ENCODE measurements at regions not wholly inside any gene's neighbourhood (a gene's known extent, or its start where the extent isn't known, plus 50 kb on each side); places are given as distances from the start of the nearest gene placed in this dataset.
"Not testable (repeated sequence)": the region's sequence is repeated elsewhere in the genome, so short reads cannot be mapped to it uniquely, and the experiment has no call there.

- no peak overlapping the region for H3K4me3 Mint-ChIP-seq
- peaks cover 10% of the 10 kb centered on the region for H3K9me3 Mint-ChIP-seq
- no peak overlapping the region for H3K27ac Mint-ChIP-seq
- H3K4me1 Mint-ChIP-seq (ENCODE audit: low read depth), result no peaks in the 10 kb centered on the region
- no peaks in the 10 kb centered on the region for H3K36me3 Mint-ChIP-seq (ENCODE audit: low read depth)
- no peaks in the 10 kb centered on the region for H3K27me3 Mint-ChIP-seq
- intact Hi-C loops (cut with micrococcal nuclease), result no loop called here
Measured at GRCh38 chr13:107665926-107666458, 549.3 kb downstream of the LIG4 start.

- H3K4me1 Mint-ChIP-seq (ENCODE audit: low read depth), result no peaks in the 10 kb centered on the region
- intact Hi-C loops (cut with micrococcal nuclease), result no loop called here
- H3K36me3 Mint-ChIP-seq (ENCODE audit: low read depth), result no peaks in the 10 kb centered on the region
- H3K4me3 Mint-ChIP-seq, result no peak overlapping the region
- H3K9me3 Mint-ChIP-seq, result no peaks in the 10 kb centered on the region
- H3K27me3 Mint-ChIP-seq, result no peaks in the 10 kb centered on the region
- H3K27ac Mint-ChIP-seq, result no peak overlapping the region
Measured at GRCh38 chr13:107650081-107650701, 565.1 kb downstream of the LIG4 start.

GRCh38 chr13:107649079-107649478 lies 566.3 kb downstream of the LIG4 start:
- Mint-ChIP-seq H3K9me3 (no peaks in the 10 kb centered on the region), H3K4me1 (ENCODE audit: low read depth) (no peaks in the 10 kb centered on the region)

GRCh38 chr13:107644136-107644535 lies 571.2 kb downstream of the LIG4 start:
- Mint-ChIP-seq H3K27ac (no peak overlapping the region), H3K4me1 (ENCODE audit: low read depth) (no peaks in the 10 kb centered on the region), H3K27me3 (no peaks in the 10 kb centered on the region)

More at GRCh38 chr13:107649079-107649478, 566.3 kb downstream of the LIG4 start:
- intact Hi-C loops (cut with micrococcal nuclease), result no loop called here
- Mint-ChIP-seq H3K27ac (no peak overlapping the region), H3K27me3 (no peaks in the 10 kb centered on the region), H3K4me3 (no peak overlapping the region), H3K36me3 (ENCODE audit: low read depth) (no peaks in the 10 kb centered on the region)

GRCh38 chr13:107643615-107644014 lies 571.7 kb downstream of the LIG4 start:
- Mint-ChIP-seq H3K36me3 (ENCODE audit: low read depth) (no peaks in the 10 kb centered on the region), H3K4me1 (ENCODE audit: low read depth) (no peaks in the 10 kb centered on the region), H3K27me3 (no peaks in the 10 kb centered on the region), H3K27ac (no peak overlapping the region), H3K9me3 (no peaks in the 10 kb centered on the region), H3K4me3 (no peak overlapping the region)
- intact Hi-C loops (cut with micrococcal nuclease), result no loop called here

More at GRCh38 chr13:107644136-107644535, 571.2 kb downstream of the LIG4 start:
- H3K4me3 Mint-ChIP-seq, result no peak overlapping the region
- no peaks in the 10 kb centered on the region for H3K36me3 Mint-ChIP-seq (ENCODE audit: low read depth)
- H3K9me3 Mint-ChIP-seq, result no peaks in the 10 kb centered on the region
- intact Hi-C loops (cut with micrococcal nuclease), result no loop called here

- Mint-ChIP-seq H3K36me3 (ENCODE audit: low read depth) (no peaks in the 10 kb centered on the region), H3K4me3 (no peak overlapping the region), H3K4me1 (ENCODE audit: low read depth) (no peaks in the 10 kb centered on the region), H3K27me3 (no peaks in the 10 kb centered on the region), H3K27ac (no peak overlapping the region), H3K9me3 (no peaks in the 10 kb centered on the region)
- intact Hi-C loops (cut with micrococcal nuclease), result no loop called here
Measured at GRCh38 chr13:107642831-107643230, 572.5 kb downstream of the LIG4 start.

GRCh38 chr13:107641574-107641973 lies 573.8 kb downstream of the LIG4 start:
- Mint-ChIP-seq H3K27me3 (no peaks in the 10 kb centered on the region), H3K9me3 (no peaks in the 10 kb centered on the region), H3K36me3 (ENCODE audit: low read depth) (no peaks in the 10 kb centered on the region), H3K4me1 (ENCODE audit: low read depth) (no peaks in the 10 kb centered on the region), H3K27ac (no peak overlapping the region), H3K4me3 (no peak overlapping the region)
- intact Hi-C loops (cut with micrococcal nuclease), result no loop called here

- Mint-ChIP-seq H3K9me3 (no peaks in the 10 kb centered on the region), H3K27ac (no peak overlapping the region), H3K4me1 (ENCODE audit: low read depth) (no peaks in the 10 kb centered on the region), H3K36me3 (ENCODE audit: low read depth) (no peaks in the 10 kb centered on the region), H3K27me3 (no peaks in the 10 kb centered on the region), H3K4me3 (no peak overlapping the region)
- intact Hi-C loops (cut with micrococcal nuclease), result no loop called here
Measured at GRCh38 chr13:107625648-107626047, 589.7 kb downstream of the LIG4 start.

GRCh38 chr13:107617527-107617926 lies 597.8 kb downstream of the LIG4 start:
- Mint-ChIP-seq H3K36me3 (ENCODE audit: low read depth) (no peaks in the 10 kb centered on the region), H3K4me1 (ENCODE audit: low read depth) (no peaks in the 10 kb centered on the region), H3K27ac (no peak overlapping the region), H3K4me3 (no peak overlapping the region), H3K9me3 (peaks cover 7% of the 10 kb centered on the region), H3K27me3 (no peaks in the 10 kb centered on the region)
- intact Hi-C loops (cut with micrococcal nuclease), result no loop called here

- Mint-ChIP-seq H3K27me3 (no peaks in the 10 kb centered on the region), H3K36me3 (ENCODE audit: low read depth) (no peaks in the 10 kb centered on the region), H3K27ac (no peak overlapping the region), H3K4me1 (ENCODE audit: low read depth) (no peaks in the 10 kb centered on the region), H3K4me3 (no peak overlapping the region), H3K9me3 (peaks cover 25% of the 10 kb centered on the region)
- intact Hi-C loops (cut with micrococcal nuclease), result no loop called here
Measured at GRCh38 chr13:107612376-107612775, 603.0 kb downstream of the LIG4 start.

GRCh38 chr13:107608736-107609135 lies 606.6 kb downstream of the LIG4 start:
- H3K4me3 Mint-ChIP-seq, result no peak overlapping the region
- H3K4me1 Mint-ChIP-seq (ENCODE audit: low read depth), result no peaks in the 10 kb centered on the region
- intact Hi-C loops (cut with micrococcal nuclease), result no loop called here
- no peaks in the 10 kb centered on the region for H3K36me3 Mint-ChIP-seq (ENCODE audit: low read depth)
- peaks cover 18% of the 10 kb centered on the region for H3K9me3 Mint-ChIP-seq
- H3K27me3 Mint-ChIP-seq, result no peaks in the 10 kb centered on the region
- no peak overlapping the region for H3K27ac Mint-ChIP-seq

- H3K4me1 Mint-ChIP-seq (ENCODE audit: low read depth), result no peaks in the 10 kb centered on the region
- no peaks in the 10 kb centered on the region for H3K36me3 Mint-ChIP-seq (ENCODE audit: low read depth)
- H3K27me3 Mint-ChIP-seq, result no peaks in the 10 kb centered on the region
- H3K9me3 Mint-ChIP-seq, result peaks cover 19% of the 10 kb centered on the region
- no peak overlapping the region for H3K4me3 Mint-ChIP-seq
- H3K27ac Mint-ChIP-seq, result no peak overlapping the region
- intact Hi-C loops (cut with micrococcal nuclease), result no loop called here
Measured at GRCh38 chr13:107600971-107601370, 614.4 kb downstream of the LIG4 start.

- H3K27ac Mint-ChIP-seq; H3K4me3 Mint-ChIP-seq; H3K9me3 Mint-ChIP-seq; H3K27me3 Mint-ChIP-seq; H3K36me3 Mint-ChIP-seq (ENCODE audit: low read depth); H3K4me1 Mint-ChIP-seq (ENCODE audit: low read depth); intact Hi-C loops (cut with micrococcal nuclease): not testable (repeated sequence)
Measured at GRCh38 chr13:107596306-107596705, 619.0 kb downstream of the LIG4 start.

- no peaks in the 10 kb centered on the region for H3K4me1 Mint-ChIP-seq (ENCODE audit: low read depth)
- no peak overlapping the region for H3K4me3 Mint-ChIP-seq
- no peaks in the 10 kb centered on the region for H3K36me3 Mint-ChIP-seq (ENCODE audit: low read depth)
- intact Hi-C loops (cut with micrococcal nuclease), result no loop called here
- no peak overlapping the region for H3K27ac Mint-ChIP-seq
- H3K9me3 Mint-ChIP-seq, result no peaks in the 10 kb centered on the region
- H3K27me3 Mint-ChIP-seq, result no peaks in the 10 kb centered on the region
Measured at GRCh38 chr13:107590556-107590955, 624.8 kb downstream of the LIG4 start.

GRCh38 chr13:107587681-107588080 lies 627.7 kb downstream of the LIG4 start:
- Mint-ChIP-seq H3K4me3 (no peak overlapping the region), H3K4me1 (ENCODE audit: low read depth) (no peaks in the 10 kb centered on the region), H3K27me3 (no peaks in the 10 kb centered on the region), H3K36me3 (ENCODE audit: low read depth) (no peaks in the 10 kb centered on the region), H3K9me3 (no peaks in the 10 kb centered on the region), H3K27ac (no peak overlapping the region)
- intact Hi-C loops (cut with micrococcal nuclease), result no loop called here

Data from dendritic cell treated with granulocyte-macrophage colony-stimulating factor and Interleukin-4, amounts not matched to agents 40 ng/mL and 50 ng/mL, for 4 days (primary cell).